ENCODE measurements at regions not wholly inside any gene's neighbourhood (a gene's known extent, or its start where the extent isn't known, plus 50 kb on each side); places are given as distances from the start of the nearest gene placed in this dataset.

GRCh38 chr22:34115722-34116121 lies 195.4 kb upstream of the LARGE1 start:
- in situ Hi-C loops (cut with MboI; ENCODE audit: low pct_unique_long_range_greater_than_20kb, low sequenced_read_pairs), result loop anchor here (25.0 kb wide), 1 partner anchor 803 kb away; no protein-coding TSS in a partner anchor
- no peak for DNase-seq

- in situ Hi-C loops (cut with MboI; ENCODE audit: low pct_unique_long_range_greater_than_20kb, low sequenced_read_pairs), result loop anchor here (25.0 kb wide), 1 partner anchor 804 kb away; no protein-coding TSS in a partner anchor
- no peak for DNase-seq
These were observed 195.8 kb upstream of the LARGE1 start for GRCh38 chr22:34116126-34116525.

DNA sequence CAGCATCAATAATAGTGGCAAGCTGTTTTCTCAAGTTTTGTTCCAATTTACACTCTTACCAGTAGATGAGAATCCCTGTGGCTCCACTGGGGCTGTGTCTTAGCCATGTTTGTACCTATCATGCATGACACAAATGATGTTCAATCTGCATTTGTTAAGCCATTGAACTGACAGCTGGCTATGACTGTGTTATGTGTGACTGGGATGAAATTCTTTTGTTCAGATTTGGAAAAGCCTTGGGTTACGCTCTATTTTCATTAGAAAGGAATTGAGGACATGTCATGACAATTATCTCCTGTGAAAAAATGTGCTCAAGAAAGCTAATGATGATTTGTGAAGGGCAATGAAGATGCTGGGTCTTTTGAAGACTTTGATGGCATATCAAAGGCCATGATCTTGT lies 201.8 kb upstream of the LARGE1 start:
- in situ Hi-C loops (cut with MboI; ENCODE audit: low pct_unique_long_range_greater_than_20kb, low sequenced_read_pairs), result loop anchor here (25.0 kb wide), 1 partner anchor 810 kb away; no protein-coding TSS in a partner anchor
- DNase-seq, result no peak

GRCh38 chr22:34129691-34130486 lies 209.6 kb upstream of the LARGE1 start:
- DNase-seq, result no peak
- in situ Hi-C loops (cut with MboI; ENCODE audit: low pct_unique_long_range_greater_than_20kb, low sequenced_read_pairs), result no loop called here

DNA sequence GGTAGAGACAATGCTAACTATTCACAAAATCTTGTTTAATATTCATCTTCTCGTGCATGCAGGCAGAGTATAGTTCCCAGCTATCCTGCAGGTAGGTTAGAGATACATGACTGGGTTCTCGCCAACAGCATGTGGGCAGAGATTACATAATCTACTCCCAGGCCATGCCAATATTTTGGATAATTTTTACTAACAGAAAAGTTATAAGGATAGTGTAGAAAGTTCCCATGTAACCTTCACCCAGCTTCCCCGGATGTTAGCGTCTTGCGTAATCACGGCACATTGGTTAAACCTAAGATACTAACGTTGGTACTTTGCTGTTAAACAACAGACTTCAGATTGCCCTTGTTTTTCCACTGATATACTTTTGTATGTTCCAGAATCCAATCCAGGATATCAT lies 215.5 kb upstream of the LARGE1 start:
- DNase-seq, result no peak
- in situ Hi-C loops (cut with MboI; ENCODE audit: low pct_unique_long_range_greater_than_20kb, low sequenced_read_pairs), result no loop called here

DNA sequence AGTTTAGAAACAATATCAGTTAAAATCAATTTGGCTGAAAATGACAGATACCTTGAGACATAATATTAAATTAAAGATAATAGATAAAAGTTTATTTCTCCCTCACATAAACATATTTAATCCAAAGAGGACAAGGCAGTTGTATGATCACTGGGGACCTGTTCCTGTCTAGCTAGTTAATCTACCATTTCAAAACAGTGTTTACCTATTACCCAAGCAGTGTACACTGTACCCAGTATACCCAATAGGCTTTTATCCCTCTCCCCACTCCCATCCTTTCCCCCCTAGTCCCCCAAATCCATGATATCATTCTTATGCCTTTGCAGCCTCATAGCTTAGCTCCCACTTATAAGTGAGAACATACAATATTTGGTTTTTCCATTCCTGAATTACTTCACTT lies 229.7 kb upstream of the LARGE1 start:
- DNase-seq, result no peak
- in situ Hi-C loops (cut with MboI; ENCODE audit: low pct_unique_long_range_greater_than_20kb, low sequenced_read_pairs), result no loop called here

GRCh38 chr22:34159491-34159890 lies 239.2 kb upstream of the LARGE1 start:
- no peak for DNase-seq
- in situ Hi-C loops (cut with MboI; ENCODE audit: low pct_unique_long_range_greater_than_20kb, low sequenced_read_pairs), result no loop called here

GRCh38 chr22:34160141-34160783 lies 240.0 kb upstream of the LARGE1 start:
- no peak for DNase-seq
- in situ Hi-C loops (cut with MboI; ENCODE audit: low pct_unique_long_range_greater_than_20kb, low sequenced_read_pairs), result no loop called here

GRCh38 chr22:34161431-34162123 lies 241.3 kb upstream of the LARGE1 start:
- in situ Hi-C loops (cut with MboI; ENCODE audit: low pct_unique_long_range_greater_than_20kb, low sequenced_read_pairs), result no loop called here

GRCh38 chr22:34198976-34199375 lies 278.7 kb upstream of the LARGE1 start:
- in situ Hi-C loops (cut with MboI; ENCODE audit: low pct_unique_long_range_greater_than_20kb, low sequenced_read_pairs), result no loop called here
- DNase-seq, result no peak

More at GRCh38 chr22:34161431-34162123, 241.3 kb upstream of the LARGE1 start:
- DNase-seq, result no peak

- DNase-seq, result no peak
- in situ Hi-C loops (cut with MboI; ENCODE audit: low pct_unique_long_range_greater_than_20kb, low sequenced_read_pairs), result no loop called here
These were observed 290.0 kb upstream of the LARGE1 start for GRCh38 chr22:34210301-34210700.

DNA sequence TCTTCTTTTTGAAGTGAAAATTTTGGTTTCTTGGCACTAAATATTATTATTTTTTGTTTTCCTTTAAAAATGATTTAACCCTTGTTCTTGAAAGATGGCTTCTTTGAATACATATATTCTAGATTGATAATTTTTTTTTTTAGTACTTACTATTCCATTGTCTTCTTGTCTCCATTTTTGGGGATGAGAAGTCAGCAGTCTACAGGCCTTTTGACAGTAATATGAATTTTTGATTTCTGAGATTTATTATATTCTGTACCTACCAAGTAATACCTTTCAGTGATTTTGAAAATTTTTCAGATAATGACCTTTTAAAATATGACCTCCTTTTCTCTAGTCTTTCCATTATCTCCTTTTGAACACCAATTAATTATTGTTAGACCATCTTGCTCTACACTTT lies 294.1 kb upstream of the LARGE1 start:
- DNase-seq, result no peak
- in situ Hi-C loops (cut with MboI; ENCODE audit: low pct_unique_long_range_greater_than_20kb, low sequenced_read_pairs), result no loop called here

DNA sequence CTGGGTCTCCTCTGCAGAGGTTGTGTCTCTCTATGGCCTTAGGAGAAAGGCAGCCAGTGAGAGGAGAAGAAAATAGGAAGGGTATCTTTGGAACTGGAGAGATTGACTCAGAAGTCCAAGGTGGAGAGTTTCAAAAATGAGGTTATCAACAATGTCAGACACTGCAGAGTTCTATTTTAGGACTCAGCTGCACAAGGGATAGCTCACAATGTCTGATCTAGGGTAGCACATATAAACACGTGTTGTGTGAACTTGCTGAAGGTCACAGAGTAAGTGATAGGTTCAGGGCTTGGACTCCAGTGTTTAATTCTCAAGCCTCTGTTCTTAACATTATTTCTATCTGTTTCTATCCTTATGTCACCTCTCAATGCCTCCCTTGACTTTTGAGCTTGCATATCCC lies 305.0 kb upstream of the LARGE1 start:
- no peak for DNase-seq
- in situ Hi-C loops (cut with MboI; ENCODE audit: low pct_unique_long_range_greater_than_20kb, low sequenced_read_pairs), result no loop called here

DNA sequence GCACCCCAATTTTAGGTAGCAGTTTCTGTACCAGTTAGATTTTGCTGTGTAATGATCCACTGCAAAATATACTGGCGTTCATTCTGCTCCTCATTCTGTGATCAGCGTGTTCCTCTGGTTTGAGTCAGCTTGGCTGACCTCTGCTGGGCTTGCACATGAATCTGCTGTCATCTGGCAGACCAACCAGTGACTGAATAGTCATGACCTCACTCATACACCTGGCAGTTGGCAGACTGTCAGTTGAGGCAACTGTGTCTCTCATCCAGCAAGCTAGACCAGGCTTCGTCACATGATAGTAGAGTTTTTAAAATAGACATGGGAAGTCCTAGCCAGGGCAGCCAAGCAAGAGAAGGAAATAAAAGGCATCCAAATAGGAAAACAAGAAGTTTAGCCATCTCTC lies 316.3 kb upstream of the LARGE1 start:
- in situ Hi-C loops (cut with MboI; ENCODE audit: low pct_unique_long_range_greater_than_20kb, low sequenced_read_pairs), result no loop called here
- no peak for DNase-seq

- in situ Hi-C loops (cut with MboI; ENCODE audit: low pct_unique_long_range_greater_than_20kb, low sequenced_read_pairs), result no loop called here
- no peak for DNase-seq
These were observed 319.1 kb upstream of the LARGE1 start for GRCh38 chr22:34239421-34239820.

DNA sequence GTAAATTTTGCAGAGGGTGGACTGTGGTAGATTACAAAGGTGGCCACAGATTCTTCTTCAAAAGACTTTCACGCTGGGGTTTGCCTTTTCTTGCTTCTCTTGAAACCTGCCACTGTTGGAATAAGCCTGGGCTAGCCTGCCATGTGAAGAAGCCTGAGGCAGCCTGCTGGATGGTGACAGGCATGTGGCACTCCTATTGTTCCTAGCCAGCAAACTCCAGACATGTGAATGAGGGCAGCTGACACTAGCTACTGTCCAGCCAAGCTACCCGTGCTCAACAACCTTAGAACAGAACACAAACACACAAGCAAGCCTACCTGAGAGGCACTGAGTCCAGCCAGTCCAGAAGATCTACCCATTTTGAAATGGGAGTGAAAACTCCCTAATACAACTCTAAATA lies 322.7 kb upstream of the LARGE1 start:
- in situ Hi-C loops (cut with MboI; ENCODE audit: low pct_unique_long_range_greater_than_20kb, low sequenced_read_pairs), result no loop called here
- DNase-seq, result no peak

GRCh38 chr22:34255042-34255441 lies 334.8 kb upstream of the LARGE1 start:
- no peak for DNase-seq
- in situ Hi-C loops (cut with MboI; ENCODE audit: low pct_unique_long_range_greater_than_20kb, low sequenced_read_pairs), result no loop called here

DNA sequence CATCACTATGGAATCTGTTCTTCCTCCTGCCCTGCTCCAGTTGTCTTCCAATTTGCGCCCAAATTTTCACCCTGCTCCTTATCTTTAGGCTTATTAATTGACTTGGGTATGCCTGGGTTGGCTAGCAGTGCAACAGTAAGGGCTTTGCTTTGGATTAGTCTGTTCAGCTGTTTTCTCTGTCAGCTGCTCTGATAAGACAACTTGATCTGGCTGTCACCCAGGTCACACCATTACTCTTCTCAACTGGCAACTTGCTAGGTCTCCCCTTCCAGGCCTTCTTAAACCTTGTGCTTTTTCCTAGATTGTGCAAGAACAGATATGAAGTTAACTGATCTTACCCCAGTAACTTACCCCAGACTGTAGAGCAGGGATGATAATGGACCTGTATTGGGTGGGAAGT lies 357.8 kb upstream of the LARGE1 start:
- DNase-seq, result no peak
- in situ Hi-C loops (cut with MboI; ENCODE audit: low pct_unique_long_range_greater_than_20kb, low sequenced_read_pairs), result no loop called here

DNA sequence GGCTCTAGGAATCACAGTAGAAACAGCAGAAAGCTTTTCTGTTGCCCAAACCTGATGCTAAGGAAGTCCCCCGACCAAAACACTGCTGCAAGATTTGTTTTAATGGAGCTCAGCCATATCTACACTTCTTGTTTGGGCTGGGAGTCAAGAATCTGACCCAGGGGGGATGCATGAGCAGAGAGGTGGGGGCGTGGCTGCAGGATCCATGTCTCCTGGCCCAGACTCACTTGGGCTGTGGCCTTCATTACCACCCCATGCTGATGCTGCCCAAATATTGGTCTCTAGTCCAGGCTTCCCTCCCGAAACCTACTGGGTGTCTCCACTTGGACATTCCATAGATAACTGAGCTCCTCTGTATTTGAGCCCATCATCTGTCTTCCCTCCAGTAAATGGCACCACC lies 361.5 kb upstream of the LARGE1 start:
- in situ Hi-C loops (cut with MboI; ENCODE audit: low pct_unique_long_range_greater_than_20kb, low sequenced_read_pairs), result no loop called here

GRCh38 chr22:34283844-34284243 lies 363.6 kb upstream of the LARGE1 start:
- in situ Hi-C loops (cut with MboI; ENCODE audit: low pct_unique_long_range_greater_than_20kb, low sequenced_read_pairs), result no loop called here
- DNase-seq, result no peak

More for the DNA sequence above, 361.5 kb upstream of the LARGE1 start:
- DNase-seq, result no peak

Measured in KBM-7 (cell line).